Natural killer cell (primary cell): ENCODE measurements at regions not wholly inside any gene's neighbourhood (a gene's known extent, or its start where the extent isn't known, plus 50 kb on each side); places are given as distances from the start of the nearest gene placed in this dataset.

Source experiments
- ATAC-seq, 3 donors: fragments of 150-1000 bp in 2 of 3; fragments of 200-7000 bp in 1 of 3; cut with Tn5 transposase; 1 replicate in 1 of 3; 2 replicates in 2 of 3; pipeline ENCODE4 v1.10.0; 2021; ENCODE audit warnings: mild to moderate bottlenecking in 2 of 3, moderate library complexity in 2 of 3
- DNase-seq, 2 donors: peaks; one replicate each; pipeline versions ENCODE4 v3.0.0 to v3.0.0-alpha.2; 2013 to 2021; ENCODE audit warnings: mixed read lengths in 1 of 2
- H3K27ac ChIP-seq: one replicate; pipeline ENCODE4 v1.5.1; 2013; ENCODE audit warnings: mild to moderate bottlenecking, low read length
- H3K27me3 ChIP-seq: one replicate; pipeline ENCODE4 v1.6.1; 2013; ENCODE audit warnings: low read length; ENCODE audit not compliant: control insufficient read depth, insufficient read depth
- H3K36me3 ChIP-seq: one replicate; pipeline ENCODE4 v1.6.1; 2013; ENCODE audit warnings: low read length; ENCODE audit not compliant: control insufficient read depth, insufficient read depth
- H3K4me1 ChIP-seq: one replicate; pipeline ENCODE4 v1.6.1; 2013; ENCODE audit warnings: low read length; ENCODE audit not compliant: control insufficient read depth, insufficient read depth
- H3K4me3 ChIP-seq: one replicate; pipeline ENCODE4 v1.5.1; 2013; ENCODE audit warnings: low read length
- H3K9me3 ChIP-seq: one replicate; pipeline ENCODE4 v1.6.1; 2013; ENCODE audit warnings: low read length; ENCODE audit not compliant: control insufficient read depth, insufficient read depth
- H3K27ac Mint-ChIP-seq, 2 donors: one replicate each; pipeline ENCODE4 v1.8.0; 2022; ENCODE audit warnings: mild to moderate bottlenecking in 2 of 2, mixed read lengths in 2 of 2, moderate library complexity in 1 of 2
- H3K27me3 Mint-ChIP-seq, 2 donors: one replicate each; pipeline ENCODE4 v1.8.0; 2022; ENCODE audit warnings: low read depth in 2 of 2, mixed read lengths in 2 of 2
- H3K36me3 Mint-ChIP-seq: one replicate; pipeline ENCODE4 v1.8.0; 2022; ENCODE audit warnings: mixed read lengths
- H3K4me1 Mint-ChIP-seq, 2 donors: one replicate each; pipeline ENCODE4 v1.8.0; 2022; ENCODE audit warnings: mixed read lengths in 2 of 2
- H3K4me3 Mint-ChIP-seq: one replicate; pipeline ENCODE4 v1.8.0; 2022; ENCODE audit warnings: mild to moderate bottlenecking, moderate library complexity, mixed read lengths
- H3K9me3 Mint-ChIP-seq, 2 donors: one replicate each; pipeline ENCODE4 v1.8.0; 2022; ENCODE audit warnings: mixed read lengths in 2 of 2
- CTCF ChIP-seq: fragments of 200-600 bp; IDR thresholded peaks from one replicate; pipeline ENCODE4 v1.8.0; 2022; ENCODE audit warnings: antibody characterized with exemption
- WGBS: methylation state at CpG from one replicate; pipeline ENCODE4 v1.1.7; 2013; ENCODE audit warnings: missing lambda C conversion rate; ENCODE audit not compliant: insufficient coverage; 5-methylcytosine and 5-hydroxymethylcytosine counted together
- intact Hi-C: fragments of 100-400 bp; cut with micrococcal nuclease; formaldehyde crosslinking; loops from one replicate; pipeline ENCODE4 v1.14.2; 2022

- no peak overlapping the region for H3K4me3 Mint-ChIP-seq
- peaks cover 2 to 7% of the 10 kb centered on the region in 2 donors for H3K9me3 Mint-ChIP-seq
- Histone ChIP-seq H3K27ac (no peak overlapping the region), H3K36me3 (no peaks in the 10 kb centered on the region), H3K4me3 (no peak overlapping the region), H3K9me3 (peaks cover 3% of the 10 kb centered on the region), H3K4me1 (no peaks in the 10 kb centered on the region), H3K27me3 (no peaks in the 10 kb centered on the region)
- no peak for DNase-seq
- H3K4me1 Mint-ChIP-seq: no peaks in the 10 kb centered on the region
- no peaks in the 10 kb centered on the region for H3K27me3 Mint-ChIP-seq
- no peak overlapping the region for H3K27ac Mint-ChIP-seq
- ATAC-seq: no peak
- WGBS: 21% methylated on average over 3 of the region's 3 CpGs
- no peaks in the 10 kb centered on the region for H3K36me3 Mint-ChIP-seq
- no peak for TF ChIP-seq CTCF
- intact Hi-C loops: no loop called here
Measured at GRCh38 chr16:6735631-6736030, 597.0 kb upstream of the RBFOX1 start.

GRCh38 chr16:6732166-6732565 lies 600.5 kb upstream of the RBFOX1 start:
- Mint-ChIP-seq H3K27me3 (no peaks in the 10 kb centered on the region), H3K4me3 (no peak overlapping the region), H3K9me3 (no peaks in the 10 kb centered on the region), H3K27ac (no peak overlapping the region), H3K36me3 (no peaks in the 10 kb centered on the region), H3K4me1 (no peaks in the 10 kb centered on the region)
- 94% methylated on average over 4 of the region's 4 CpGs for WGBS
- peaks cover 3% of the 10 kb centered on the region for H3K9me3 ChIP-seq
- H3K4me1 ChIP-seq: no peaks in the 10 kb centered on the region
- H3K27ac ChIP-seq: no peak overlapping the region
- DNase-seq: no peak
- no peak for TF ChIP-seq CTCF
- H3K4me3 ChIP-seq: no peak overlapping the region
- intact Hi-C loops: no loop called here
- no peaks in the 10 kb centered on the region for H3K36me3 ChIP-seq
- no peak for ATAC-seq
- H3K27me3 ChIP-seq: no peaks in the 10 kb centered on the region

- Mint-ChIP-seq H3K4me1 (no peaks in the 10 kb centered on the region), H3K9me3 (no peaks in the 10 kb centered on the region), H3K27me3 (peaks cover 0 to 4% of the 10 kb centered on the region in 2 donors), H3K36me3 (no peaks in the 10 kb centered on the region), H3K27ac (no peak overlapping the region), H3K4me3 (no peak overlapping the region)
- Histone ChIP-seq H3K27ac (no peak overlapping the region), H3K9me3 (peaks cover 3% of the 10 kb centered on the region), H3K4me1 (no peaks in the 10 kb centered on the region), H3K4me3 (no peak overlapping the region), H3K36me3 (no peaks in the 10 kb centered on the region), H3K27me3 (no peaks in the 10 kb centered on the region)
- intact Hi-C loops: no loop called here
- no peak for TF ChIP-seq CTCF
- DNase-seq (no peak), ATAC-seq (no peak)
- WGBS: 67% methylated on average over 1 of the region's 3 CpGs
Measured at GRCh38 chr16:6728381-6728780, 604.3 kb upstream of the RBFOX1 start.

GRCh38 chr16:6726621-6727020 lies 606.0 kb upstream of the RBFOX1 start:
- H3K27ac ChIP-seq: no peak overlapping the region
- H3K9me3 ChIP-seq: no peaks in the 10 kb centered on the region
- Mint-ChIP-seq H3K36me3 (no peaks in the 10 kb centered on the region), H3K9me3 (no peaks in the 10 kb centered on the region), H3K4me3 (no peak overlapping the region), H3K27me3 (peaks cover 0 to 4% of the 10 kb centered on the region in 2 donors), H3K27ac (no peak overlapping the region), H3K4me1 (no peaks in the 10 kb centered on the region)
- no peaks in the 10 kb centered on the region for H3K27me3 ChIP-seq
- no peak for TF ChIP-seq CTCF
- H3K36me3 ChIP-seq: no peaks in the 10 kb centered on the region
- no peak overlapping the region for H3K4me3 ChIP-seq
- 10% methylated on average over 2 of the region's 4 CpGs for WGBS
- H3K4me1 ChIP-seq: no peaks in the 10 kb centered on the region
- intact Hi-C loops: no loop called here
- ATAC-seq: no peak
- no peak for DNase-seq
